IMR-90 (cell line): ENCODE measurements at regions not wholly inside any gene's neighbourhood (a gene's known extent, or its start where the extent isn't known, plus 50 kb on each side); places are given as distances from the start of the nearest gene placed in this dataset.

ENCODE experiments used
- BHLHE40 ChIP-seq: fragments of 150-350 bp; IDR thresholded peaks from 2 replicates; pipeline ENCODE4 v1.6.1; 2016; ENCODE audit warnings: mild to moderate bottlenecking, low read depth, low read length
- TF ChIP-seq, protein P1 (sequence below): conservative IDR thresholded peaks from 2 replicates; pipeline ENCODE4 v1.5.1; 2012; ENCODE audit warnings: mild to moderate bottlenecking, low read depth, low read length, improper control_type of control experiment

DNA sequence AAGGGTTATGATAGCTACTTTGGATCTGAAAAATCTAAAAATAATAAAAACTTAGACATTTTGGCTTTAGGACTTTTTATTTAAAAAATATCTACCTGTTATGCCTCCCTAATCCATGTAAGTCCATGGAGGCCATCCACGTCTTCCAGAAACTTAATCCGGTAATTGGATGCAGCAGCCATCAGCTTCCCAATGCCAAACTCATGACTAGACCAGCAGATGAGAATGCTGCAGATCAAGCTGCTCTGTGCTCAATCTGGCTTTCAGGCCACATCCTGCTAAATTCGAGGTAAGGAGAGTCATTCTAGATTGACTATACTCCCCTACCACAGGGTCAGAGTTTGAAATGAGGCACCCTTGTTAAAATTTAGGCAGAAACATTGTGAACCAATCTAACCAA is 168.5 kb upstream of the TCERG1L start:
- TF ChIP-seq BHLHE40: no peak
- TF ChIP-seq, protein P1, sequence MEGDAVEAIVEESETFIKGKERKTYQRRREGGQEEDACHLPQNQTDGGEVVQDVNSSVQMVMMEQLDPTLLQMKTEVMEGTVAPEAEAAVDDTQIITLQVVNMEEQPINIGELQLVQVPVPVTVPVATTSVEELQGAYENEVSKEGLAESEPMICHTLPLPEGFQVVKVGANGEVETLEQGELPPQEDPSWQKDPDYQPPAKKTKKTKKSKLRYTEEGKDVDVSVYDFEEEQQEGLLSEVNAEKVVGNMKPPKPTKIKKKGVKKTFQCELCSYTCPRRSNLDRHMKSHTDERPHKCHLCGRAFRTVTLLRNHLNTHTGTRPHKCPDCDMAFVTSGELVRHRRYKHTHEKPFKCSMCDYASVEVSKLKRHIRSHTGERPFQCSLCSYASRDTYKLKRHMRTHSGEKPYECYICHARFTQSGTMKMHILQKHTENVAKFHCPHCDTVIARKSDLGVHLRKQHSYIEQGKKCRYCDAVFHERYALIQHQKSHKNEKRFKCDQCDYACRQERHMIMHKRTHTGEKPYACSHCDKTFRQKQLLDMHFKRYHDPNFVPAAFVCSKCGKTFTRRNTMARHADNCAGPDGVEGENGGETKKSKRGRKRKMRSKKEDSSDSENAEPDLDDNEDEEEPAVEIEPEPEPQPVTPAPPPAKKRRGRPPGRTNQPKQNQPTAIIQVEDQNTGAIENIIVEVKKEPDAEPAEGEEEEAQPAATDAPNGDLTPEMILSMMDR: no peak
